Activated T-cell treated with anti-CD3 and anti-CD28 coated beads for 48 hours (primary cell): ENCODE measurements at regions not wholly inside any gene's neighbourhood (a gene's known extent, or its start where the extent isn't known, plus 50 kb on each side); places are given as distances from the start of the nearest gene placed in this dataset.
"Not testable (repeated sequence)": the region's sequence is repeated elsewhere in the genome, so short reads cannot be mapped to it uniquely, and the experiment has no call there.

Experiments used
- DNase-seq: peaks from one replicate; pipeline ENCODE4 v3.0.0-alpha.2; 2020; ENCODE audit warnings: low read depth

DNA sequence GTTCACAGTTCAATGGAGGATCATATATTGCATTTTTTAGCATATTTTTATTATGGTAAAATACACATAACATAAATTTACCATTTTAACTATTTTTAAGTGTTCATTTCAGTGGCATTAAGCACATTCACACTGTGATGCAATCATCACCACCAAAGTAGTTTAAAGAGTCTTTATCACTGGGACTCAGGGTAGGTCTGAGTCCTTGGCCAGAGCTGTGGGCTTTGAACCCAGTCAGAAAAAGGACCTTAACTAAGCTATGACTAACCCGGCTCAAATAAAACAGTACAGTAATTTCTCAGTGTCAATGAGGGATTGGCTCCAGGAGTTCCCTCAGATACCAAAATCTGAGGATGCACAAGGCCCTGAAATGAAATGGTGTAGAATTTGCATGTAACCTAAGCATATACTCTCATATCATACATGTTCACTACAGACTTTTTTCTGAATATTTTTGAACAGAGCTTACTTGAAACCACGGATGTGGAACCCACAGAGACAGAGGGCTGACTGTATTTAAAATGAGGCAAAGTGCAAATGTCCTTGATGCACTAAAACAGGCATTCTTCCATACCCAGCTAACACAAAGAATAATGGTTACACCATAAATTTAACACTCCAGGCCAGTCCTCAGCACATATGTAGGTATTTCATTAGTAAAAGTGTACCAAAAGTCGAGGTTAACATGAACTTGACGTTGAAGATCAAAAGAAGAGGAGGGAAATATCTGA is 246.2 kb downstream of the LNPK start:
- no peak for DNase-seq

DNA sequence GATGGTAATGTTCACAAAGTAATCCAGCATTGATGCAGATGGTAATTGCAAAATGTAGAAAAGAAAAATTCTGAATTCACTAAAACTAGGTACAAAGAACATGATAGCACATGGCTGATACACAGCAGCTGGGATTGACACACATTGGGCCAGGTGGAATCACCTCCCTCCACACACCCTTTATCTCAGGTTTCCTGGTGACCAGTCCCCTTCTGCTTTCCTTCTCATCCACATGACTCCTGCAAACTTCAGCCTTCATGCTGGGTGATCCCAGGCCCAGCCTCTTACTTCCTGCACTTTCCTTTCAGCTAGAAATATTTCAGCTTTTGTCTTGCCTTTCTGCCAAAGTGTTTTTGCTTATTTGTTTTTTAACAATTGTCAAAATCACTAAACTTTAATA is 246.9 kb downstream of the LNPK start:
- DNase-seq = no peak

DNA sequence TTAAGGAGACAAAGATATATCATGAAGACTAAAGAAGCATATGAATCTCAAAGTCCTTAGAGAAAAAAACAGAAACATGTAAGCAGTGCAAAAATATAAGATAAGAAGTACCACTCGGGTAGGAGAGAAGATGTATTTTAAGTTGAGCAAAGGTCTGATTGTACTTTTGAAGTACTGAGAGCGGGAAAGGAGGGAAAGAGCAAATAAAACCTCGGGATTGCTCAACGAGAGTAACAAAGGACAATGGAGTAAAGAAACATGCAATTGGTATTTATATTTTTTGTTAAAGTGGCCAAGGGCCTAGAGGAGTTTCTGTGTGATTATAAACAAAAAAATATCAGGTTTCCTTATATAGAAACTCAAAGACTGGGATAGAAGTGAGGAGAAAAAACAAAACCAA is 251.9 kb downstream of the LNPK start:
- DNase-seq = no peak

DNA sequence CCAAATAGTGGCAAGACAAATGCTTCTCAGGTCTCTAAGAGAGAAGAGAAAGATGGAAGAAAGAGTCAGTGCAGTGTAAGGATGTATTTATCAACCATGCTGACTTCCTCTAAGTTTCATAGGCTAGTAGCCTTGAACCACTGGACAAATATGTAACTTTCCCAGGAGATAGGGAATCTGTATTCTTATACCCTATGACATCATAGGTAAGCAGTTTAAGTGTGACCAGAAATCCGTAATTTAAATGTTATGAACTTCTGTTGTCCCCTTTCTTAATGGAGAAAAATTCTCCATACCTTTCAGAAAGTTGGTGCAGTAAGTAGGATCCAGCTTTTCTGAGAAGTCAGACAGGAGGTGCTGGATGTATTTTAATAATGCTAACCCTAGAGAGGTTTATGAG is 256.2 kb downstream of the LNPK start:
- no peak for DNase-seq

DNA sequence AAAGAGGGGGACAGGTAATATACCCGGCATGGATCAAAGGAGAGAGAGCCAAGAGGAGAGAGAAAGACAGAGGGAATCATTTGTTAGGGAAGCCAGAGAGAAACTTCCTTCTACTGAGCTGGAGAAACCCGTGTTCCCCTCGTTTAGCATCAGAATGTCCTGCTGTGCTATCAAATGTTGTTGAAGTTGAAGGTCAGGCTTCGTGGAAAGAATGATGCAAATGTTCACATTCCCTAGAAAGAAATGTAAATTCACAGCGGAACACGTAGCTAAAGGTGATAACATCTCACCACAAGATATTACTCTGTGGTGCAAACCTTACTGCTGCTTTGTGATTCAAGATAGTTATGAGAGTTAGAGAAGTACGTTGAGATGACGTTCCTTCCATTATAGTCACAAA is 258.1 kb downstream of the LNPK start:
- no peak for DNase-seq

DNA sequence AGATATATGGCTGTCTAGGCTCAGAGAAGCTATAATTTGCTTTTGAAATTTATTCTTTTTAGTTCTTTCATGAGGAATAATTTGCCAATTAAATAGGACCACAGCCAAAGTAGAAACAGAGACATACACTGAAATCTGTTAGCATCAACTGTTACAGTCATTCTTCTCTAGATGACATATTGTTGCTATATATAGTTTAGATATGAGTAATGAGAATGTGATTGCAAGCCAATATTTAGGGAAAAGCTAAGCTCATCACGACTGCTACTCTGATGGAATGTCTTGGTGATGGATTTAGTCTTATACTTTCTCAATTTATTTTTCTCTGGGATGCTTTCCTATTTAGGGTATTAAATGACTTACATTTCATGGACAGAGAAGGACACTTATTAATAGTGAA is 259.1 kb downstream of the LNPK start:
- DNase-seq = no peak

DNA sequence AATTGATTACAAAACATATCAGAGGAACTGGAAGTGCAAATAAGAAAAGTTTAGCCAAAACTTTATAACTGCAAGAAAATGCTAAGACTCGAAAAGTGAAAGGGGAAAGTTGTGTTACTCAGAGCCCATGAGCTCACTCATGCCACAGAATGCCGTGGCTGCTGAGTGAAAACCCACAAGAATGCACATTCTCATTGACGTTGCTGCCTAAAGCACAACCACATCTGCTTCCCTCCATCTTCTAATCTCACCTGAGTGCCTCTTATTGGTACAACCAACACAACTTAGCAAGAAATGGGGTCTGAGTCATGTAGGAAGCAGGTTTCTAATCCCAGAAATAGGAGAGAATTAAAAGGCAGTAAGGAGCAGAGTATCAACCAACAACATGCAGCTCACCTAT is 259.7 kb downstream of the LNPK start:
- DNase-seq = no peak

DNA sequence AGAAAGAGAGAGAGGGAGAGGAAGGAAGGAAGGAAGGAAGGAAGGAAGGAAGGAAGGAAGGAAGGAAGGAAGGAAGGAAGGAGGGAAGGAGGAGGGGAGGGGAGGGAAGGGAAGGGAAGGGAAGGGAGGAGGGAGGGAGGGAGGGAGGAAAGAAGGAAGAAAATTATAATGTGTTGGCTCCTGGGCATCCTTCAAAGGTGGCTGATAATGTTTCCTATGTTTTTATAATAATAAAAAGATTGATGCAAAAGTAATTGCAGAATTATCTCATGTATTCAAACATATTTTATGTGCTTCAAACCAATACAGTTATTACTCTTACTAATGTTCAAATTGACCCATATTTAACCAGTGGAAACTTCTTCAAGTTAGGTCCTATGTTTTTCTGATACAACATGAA is 260.9 kb downstream of the LNPK start:
- no peak for DNase-seq

DNA sequence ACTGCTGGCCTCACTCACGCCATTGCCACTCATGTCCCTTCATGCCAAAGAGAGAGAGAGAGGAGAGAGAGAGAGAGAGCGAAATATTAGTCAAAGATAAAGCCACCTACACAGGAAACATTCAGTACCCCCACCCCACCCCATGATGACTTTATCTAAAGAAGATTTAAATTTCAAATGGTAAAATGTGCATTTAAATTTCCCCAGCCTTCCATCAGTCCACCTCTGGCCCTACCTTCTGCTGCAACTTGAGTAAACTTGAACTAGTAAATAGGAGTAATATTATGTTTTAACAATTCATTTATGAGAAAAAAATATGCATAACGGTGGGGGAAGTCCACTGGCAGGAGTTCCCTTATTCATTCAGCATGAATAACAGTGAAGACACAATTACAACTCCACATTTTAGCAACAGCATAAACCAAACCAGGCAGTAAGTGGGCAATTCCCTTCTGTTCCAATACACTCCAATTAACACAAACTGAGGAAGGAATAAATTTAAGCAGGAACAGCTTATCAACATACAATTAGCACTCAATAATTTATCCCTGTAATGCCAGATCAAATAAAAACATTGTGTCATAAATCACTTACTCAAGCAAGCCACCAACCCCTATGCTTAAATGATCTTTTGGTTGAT is 264.2 kb downstream of the LNPK start:
- no peak for DNase-seq

DNA sequence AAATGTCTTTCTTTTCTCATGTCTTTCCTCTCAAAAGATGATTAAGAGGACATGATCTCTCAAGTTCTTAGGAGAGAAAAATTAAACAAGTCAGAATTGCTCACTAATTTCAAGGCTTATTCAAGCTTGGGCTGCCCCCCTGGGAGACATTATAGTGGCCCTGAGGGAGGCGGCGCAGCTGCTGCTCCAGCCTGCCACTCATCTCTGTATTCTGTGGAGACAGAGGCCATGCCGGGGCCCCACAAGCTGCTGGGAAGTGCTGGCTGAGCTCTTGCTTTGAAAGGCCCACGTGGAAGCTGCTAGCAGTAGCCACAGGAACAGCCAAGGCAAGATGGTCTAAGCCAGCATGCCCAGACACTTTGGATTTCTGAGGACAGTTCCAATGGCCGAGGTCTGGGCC is 267.4 kb downstream of the LNPK start:
- DNase-seq = no peak

DNA sequence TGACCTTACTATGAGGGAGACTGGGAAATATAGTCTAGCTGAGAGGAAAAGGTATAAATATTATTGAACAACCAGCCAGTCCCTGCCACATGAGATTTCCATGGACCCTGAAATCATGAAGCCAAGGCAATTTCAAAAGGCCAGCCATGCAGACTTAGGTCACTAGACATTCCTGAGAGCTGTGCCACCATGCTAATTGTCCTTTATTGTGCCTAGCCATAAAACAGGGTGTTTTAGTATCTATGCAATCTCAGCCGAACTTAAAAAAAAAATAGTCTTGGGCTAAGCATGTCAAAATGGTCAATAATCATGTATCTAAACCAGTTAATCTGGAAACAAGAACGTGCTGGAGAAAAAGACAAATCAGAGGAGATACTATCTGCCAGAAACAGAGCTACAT is 269.5 kb downstream of the LNPK start:
- no peak for DNase-seq

DNA sequence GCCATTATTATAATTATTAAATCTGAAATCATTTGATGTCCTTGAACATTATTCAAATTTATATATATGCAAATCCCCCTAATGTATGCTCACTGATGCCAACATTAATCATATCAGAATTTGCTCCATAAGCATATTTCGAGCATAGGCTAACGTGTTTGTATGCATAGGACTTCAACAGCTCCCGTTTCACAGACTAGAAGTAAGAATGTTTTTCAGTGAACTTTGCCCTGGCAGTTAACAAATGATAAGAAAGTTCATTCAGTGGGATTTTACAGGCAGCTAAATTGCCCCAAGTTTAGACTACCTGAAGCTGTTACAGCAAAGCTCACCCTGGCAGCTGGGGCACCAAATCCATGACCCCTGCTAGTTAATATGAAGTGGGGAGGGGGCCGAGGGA is 272.0 kb downstream of the LNPK start:
- DNase-seq = no peak

DNA sequence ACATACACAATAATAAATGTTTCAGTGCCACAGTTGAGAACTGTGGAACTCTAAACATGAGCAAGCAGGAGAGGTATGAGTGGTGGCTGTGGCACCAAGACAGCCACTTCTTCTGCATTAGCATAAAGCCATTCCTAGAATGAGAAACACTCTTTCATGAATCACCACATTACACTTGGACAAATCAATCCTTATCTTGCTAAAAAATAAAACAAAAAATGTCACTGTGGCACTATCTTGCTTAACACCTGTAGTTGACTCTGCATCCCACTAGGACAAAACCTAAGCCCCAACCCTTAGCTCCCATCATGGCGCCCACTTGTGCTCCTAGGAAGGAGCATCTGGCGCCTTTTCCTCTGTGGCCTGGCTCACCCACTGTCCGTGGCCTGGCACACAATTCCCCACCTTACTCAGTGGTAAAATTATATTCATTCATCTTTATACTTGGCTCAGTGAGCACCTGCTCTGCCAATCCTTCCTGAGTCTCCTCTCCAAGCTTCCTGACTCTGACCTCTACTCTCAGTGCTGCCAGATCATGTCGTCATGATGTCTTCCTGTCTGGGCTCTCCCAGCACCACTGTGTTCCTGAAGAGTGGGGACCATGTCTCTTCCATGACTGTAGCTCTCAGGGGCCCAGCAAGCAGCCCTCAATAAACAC is 272.9 kb downstream of the LNPK start:
- DNase-seq = no peak

DNA sequence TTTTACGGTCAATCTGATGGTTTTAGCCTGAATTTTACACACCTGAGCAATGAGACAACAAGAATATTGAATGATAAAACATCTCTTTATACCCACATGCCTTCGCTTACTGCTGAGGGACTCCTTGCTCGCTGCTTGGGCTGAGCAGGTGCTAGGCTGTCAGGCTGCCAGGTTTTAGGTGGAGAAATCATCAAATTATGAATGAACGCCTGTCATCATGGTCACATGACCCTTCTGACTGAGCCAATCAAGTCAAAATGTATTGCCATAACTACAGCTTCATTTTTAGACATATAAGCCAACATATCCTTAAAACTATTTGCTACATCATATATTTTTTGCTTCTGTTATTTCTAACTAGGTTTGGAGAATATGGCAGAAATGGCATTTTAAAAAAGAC is 274.0 kb downstream of the LNPK start:
- DNase-seq = no peak

DNA sequence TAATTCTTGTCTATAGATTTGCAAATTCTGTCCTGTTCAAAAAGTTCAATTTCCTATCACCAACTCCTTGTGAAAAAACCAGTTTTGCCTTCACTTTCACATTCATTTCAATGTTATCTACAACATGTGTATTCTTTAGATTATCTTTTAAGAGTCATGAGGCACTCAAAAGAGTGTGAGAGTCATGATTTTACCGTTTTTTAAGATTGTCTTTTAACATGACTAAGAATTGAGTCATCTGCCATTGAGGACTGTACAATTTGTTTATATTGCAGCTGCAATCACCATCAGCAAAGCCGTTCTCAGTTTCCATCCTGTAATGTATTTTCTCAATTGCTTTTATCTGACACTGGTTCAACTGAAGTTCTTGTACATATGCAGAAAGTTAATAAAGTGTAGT is 275.8 kb downstream of the LNPK start:
- DNase-seq = no peak

DNA sequence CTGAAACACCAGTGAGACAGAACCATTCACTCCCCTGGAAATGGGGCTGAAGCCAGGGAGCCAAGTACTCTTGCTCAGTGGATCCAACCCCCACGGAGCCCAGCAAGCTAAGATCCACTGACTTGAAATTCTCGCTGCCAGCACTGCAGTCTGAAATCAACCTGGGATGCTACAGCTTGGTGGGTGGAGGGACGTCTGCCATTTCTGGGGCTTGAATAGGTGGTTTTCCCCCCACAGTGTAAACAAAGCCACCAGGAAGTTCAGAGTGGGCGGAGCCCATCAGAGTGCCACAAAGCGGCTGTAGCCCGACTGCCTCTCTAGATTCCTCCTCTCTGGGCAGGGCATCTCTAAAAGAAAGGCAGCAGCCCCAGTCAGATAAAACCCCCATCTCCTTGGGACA is 292.8 kb downstream of the LNPK start:
- no peak for DNase-seq

DNA sequence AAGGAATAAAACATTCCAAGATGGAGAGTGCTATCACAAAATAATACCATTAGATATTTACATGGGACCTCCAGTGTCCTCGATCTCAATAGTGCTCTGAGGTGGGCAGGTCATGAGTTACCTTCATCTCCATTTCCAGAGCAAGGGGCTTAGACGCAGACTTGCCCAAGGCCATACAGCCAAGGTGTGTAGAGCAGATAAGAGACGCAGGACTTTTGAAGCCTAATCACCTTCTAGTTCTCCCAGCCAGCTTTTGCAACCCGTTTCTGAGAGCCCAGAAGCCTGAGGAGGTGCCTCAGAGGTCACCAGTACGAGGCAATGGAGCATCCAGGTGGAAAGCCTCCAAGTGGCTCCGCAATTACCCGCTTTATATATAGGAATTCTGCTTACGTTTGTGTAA is 294.7 kb downstream of the LNPK start:
- DNase-seq = no peak

DNA sequence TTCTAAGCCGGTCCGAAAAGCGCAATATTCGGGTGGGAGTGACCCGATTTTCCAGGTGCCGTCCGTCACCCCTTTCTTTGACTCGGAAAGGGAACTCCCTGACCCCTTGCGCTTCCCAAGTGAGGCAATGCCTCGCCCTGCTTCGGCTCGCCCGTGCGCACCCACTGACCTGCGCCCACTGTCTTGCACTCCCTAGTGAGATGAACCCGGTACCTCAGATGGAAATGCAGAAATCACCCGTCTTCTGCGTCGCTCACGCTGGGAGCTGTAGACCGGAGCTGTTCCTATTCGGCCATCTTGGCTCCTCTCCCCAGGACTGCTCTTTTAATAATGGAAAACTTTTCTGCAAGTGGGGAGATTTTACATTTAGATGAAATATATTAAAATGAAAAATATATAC is 297.5 kb downstream of the LNPK start:
- not testable (repeated sequence) for DNase-seq

DNA sequence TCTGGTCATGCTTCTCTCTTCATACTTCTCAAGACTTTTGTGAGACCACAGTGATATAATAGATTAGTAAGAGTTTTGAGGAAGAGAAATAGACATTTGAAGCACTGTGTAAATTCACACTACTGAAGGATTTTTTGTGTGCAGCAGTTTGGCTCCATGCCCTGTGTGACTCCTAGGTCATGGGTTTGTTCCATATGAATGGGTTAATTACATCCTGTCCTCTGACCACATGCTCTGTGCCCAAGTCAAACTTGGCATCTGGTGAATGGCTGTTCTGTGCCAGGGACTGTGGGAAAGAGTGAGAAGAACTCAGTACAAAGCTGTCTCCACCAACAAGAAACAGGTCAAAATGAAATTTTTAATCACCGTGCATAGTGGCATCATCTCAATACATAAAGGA is 304.0 kb downstream of the LNPK start:
- no peak for DNase-seq

DNA sequence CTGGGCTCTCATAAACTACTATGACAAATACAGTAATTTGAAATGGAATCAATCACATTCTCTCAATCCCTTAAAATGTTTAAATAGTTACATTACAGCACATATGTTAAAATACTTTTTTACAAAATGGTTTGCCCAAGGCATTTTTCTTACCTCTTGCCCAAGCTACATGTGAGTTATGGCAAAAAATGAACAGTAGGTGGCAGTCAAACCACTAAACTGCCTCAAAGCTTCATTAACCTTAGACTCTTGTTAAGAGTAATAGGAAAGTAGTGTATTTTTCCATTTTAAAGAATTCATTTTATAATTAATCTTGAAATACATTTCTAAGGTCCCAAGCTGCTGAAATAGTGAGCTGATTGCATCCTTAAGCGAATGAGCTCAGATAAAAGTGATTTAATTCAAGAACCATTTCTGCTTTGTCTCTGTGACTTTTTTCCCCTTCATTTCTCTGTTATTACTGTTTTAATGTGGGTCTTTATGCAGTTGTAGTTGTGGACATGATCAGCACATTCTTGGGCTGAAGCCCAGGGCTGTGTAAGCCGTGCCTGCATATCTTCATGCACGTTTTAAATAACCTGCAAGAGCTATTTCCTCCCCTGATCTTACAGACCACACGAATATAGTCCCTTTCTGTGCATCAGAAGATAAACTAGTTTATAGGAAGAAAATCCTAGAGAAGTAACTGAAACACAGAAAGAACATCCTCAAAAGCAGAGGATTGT is 311.8 kb downstream of the LNPK start:
- DNase-seq = no peak

DNA sequence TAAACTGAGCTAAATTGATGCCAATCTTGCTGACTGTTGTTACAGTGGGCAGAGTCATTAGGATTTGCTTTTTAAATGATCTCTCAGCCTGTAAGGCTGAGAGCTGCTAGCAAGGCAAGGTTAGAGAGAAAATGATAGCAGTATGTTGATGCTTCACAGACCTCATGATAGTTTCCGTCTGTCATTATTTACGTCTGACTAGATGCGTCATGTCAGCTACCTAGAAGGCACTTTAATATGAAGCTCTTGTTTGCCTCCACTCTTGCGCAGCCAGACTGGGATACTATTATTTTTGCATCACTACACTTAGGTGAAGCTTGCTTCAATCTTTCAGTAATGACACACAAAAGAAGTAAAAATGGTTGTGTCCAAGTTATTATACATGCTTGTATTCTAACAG is 313.8 kb downstream of the LNPK start:
- DNase-seq = no peak

DNA sequence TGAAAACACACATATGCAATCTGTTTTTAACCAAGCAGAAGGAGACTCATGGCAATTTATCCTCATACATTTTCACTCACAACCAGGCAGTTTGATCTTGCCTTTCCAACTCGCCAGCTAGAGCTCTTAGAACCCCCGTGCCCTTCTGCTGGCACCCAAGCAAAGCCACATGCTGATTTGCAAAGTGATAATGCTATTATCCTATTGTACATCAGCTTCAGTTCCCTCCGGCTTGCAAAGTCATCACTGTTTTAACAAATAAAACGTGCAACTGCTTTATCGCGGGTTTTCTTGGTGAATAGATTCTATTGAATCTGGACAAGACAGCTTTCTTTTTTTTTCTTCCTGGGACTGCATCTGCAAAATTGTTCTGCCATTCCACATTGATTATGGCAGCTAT is 314.6 kb downstream of the LNPK start:
- DNase-seq = no peak

DNA sequence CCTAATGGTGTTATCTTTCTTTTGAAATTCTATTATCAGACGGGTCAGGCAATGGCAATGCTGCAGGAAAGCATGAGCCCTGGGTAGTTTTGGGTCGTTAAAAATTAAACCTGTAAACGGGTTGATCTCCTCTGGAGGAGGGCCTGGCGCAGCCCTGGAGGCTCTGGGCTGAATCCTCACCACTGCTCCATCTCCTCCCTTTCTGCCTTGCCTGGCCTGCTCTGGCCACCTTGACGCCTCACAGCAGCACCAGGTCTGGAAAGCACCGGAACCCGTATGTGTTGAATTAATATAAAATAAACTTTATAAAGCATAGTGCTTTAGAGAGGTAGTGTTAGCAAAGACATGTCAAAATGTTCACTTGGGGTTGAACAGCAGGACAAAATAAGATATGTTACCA is 316.1 kb downstream of the LNPK start:
- no peak for DNase-seq
